HCT116 (cell line): ENCODE measurements at regions not wholly inside any gene's neighbourhood (a gene's known extent, or its start where the extent isn't known, plus 50 kb on each side); places are given as distances from the start of the nearest gene placed in this dataset.

Source experiments
- CEBPB ChIP-seq: IDR thresholded peaks from 2 replicates; pipeline ENCODE4 v1.6.1; 2012; ENCODE audit warnings: low read depth
- CTCF ChIP-seq, 3 experiments: fragments of 200-600 bp in 1 of 3; sonication (generic) in 1 of 3; IDR thresholded peaks in 2 of 3; conservative IDR thresholded peaks in 1 of 3; 2 replicates each; pipeline ENCODE4 v1.5.1; 2012 to 2017; ENCODE audit warnings: low read depth in 2 of 3, low read length in 2 of 3, antibody characterized with exemption in 1 of 3, borderline replicate concordance in 1 of 3, control low read depth in 1 of 3, mild to moderate bottlenecking in 1 of 3, mixed read lengths in 1 of 3, mixed run types in 1 of 3, moderate library complexity in 1 of 3; ENCODE audit not compliant: insufficient read depth in 1 of 3
- ELF1 ChIP-seq: IDR thresholded peaks from 2 replicates; pipeline ENCODE4 v1.6.1; 2012; ENCODE audit warnings: low read depth, borderline replicate concordance
- EZH2 ChIP-seq: fragments of 200-600 bp; sonication (generic); IDR thresholded peaks from 2 replicates; pipeline ENCODE4 v1.6.1; 2017; ENCODE audit warnings: antibody characterized with exemption, mixed run types
- EZH2phosphoT487 ChIP-seq: fragments of 200-600 bp; IDR thresholded peaks from 2 replicates; pipeline ENCODE4 v1.6.1; 2018; ENCODE audit warnings: antibody characterized with exemption, borderline replicate concordance
- MAX ChIP-seq: IDR thresholded peaks from 2 replicates; pipeline ENCODE4 v1.6.1; 2012
- POLR2A ChIP-seq: IDR thresholded peaks from 2 replicates; pipeline ENCODE4 v1.7.0; 2011; ENCODE audit warnings: borderline replicate concordance; ENCODE audit not compliant: insufficient read depth, insufficient read length; ENCODE audit errors: extremely low read depth
- POLR2AphosphoS5 ChIP-seq: IDR thresholded peaks from 2 replicates; pipeline ENCODE4 v1.6.1; 2011; ENCODE audit warnings: mild to moderate bottlenecking, low read depth, low read length, moderate library complexity
- YY1 ChIP-seq: IDR thresholded peaks from 2 replicates; pipeline ENCODE4 v1.6.1; 2011; ENCODE audit warnings: low read length, low read depth, moderate library complexity, mild to moderate bottlenecking; ENCODE audit not compliant: insufficient replicate concordance; ENCODE audit errors: extremely low read depth
- TF ChIP-seq, protein P1 (sequence below): IDR thresholded peaks from 2 replicates; pipeline ENCODE4 v1.6.1; 2011; ENCODE audit warnings: mild to moderate bottlenecking, low read length, moderate library complexity; ENCODE audit not compliant: insufficient replicate concordance; ENCODE audit errors: extremely low read depth

DNA sequence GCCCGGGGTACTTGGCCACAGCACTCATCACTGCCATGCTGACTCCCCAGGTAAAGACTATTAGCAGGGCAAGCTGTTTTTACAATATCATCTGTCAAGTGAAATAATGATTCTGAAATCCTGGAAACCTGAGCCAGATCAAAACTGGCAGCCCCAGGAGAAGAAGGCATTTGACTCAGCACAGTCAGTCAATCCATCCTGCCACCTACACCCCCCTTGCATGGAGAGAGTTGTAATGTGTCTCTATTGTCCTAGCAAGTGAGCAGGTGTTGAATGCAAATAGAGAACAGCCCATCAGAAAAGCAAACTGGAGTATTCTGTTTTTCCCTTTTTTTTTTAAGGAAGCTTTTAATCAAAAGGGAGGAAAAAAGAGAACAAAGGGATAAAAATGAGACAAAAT is 291.2 kb downstream of the BRINP1 start:
- no peak for TF ChIP-seq YY1
- no peak for TF ChIP-seq CEBPB
- no peak for TF ChIP-seq CTCF (IDR thresholded peaks at IDR 0.05 in 2 of 3, conservative IDR thresholded peaks at IDR 0.05 in 1 of 3; ENCODE audit: borderline replicate concordance in 1 of 3, insufficient read depth in 1 of 3, low read depth in 2 of 3, low read length in 2 of 3)
- no peak for TF ChIP-seq POLR2A
- TF ChIP-seq MAX, result no peak
- TF ChIP-seq, protein P1, sequence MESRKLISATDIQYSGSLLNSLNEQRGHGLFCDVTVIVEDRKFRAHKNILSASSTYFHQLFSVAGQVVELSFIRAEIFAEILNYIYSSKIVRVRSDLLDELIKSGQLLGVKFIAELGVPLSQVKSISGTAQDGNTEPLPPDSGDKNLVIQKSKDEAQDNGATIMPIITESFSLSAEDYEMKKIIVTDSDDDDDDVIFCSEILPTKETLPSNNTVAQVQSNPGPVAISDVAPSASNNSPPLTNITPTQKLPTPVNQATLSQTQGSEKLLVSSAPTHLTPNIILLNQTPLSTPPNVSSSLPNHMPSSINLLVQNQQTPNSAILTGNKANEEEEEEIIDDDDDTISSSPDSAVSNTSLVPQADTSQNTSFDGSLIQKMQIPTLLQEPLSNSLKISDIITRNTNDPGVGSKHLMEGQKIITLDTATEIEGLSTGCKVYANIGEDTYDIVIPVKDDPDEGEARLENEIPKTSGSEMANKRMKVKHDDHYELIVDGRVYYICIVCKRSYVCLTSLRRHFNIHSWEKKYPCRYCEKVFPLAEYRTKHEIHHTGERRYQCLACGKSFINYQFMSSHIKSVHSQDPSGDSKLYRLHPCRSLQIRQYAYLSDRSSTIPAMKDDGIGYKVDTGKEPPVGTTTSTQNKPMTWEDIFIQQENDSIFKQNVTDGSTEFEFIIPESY, result no peak
- no peak for TF ChIP-seq EZH2phosphoT487
- no peak for TF ChIP-seq EZH2
- TF ChIP-seq POLR2AphosphoS5, result no peak
- no peak for TF ChIP-seq ELF1
